Ovary (tissue), 7 donors: ENCODE measurements at regions not wholly inside any gene's neighbourhood (a gene's known extent, or its start where the extent isn't known, plus 50 kb on each side); places are given as distances from the start of the nearest gene placed in this dataset.

Source experiments
- DNase-seq, 5 donors: peaks; one replicate each; pipeline ENCODE4 v3.0.0-alpha.2; 2019 to 2020
- H3K27ac ChIP-seq, 2 donors: fragments of 200-600 bp; one replicate each; pipeline versions ENCODE4 v1.5.1 to v1.8.0; 2019 to 2022
- H3K27me3 ChIP-seq: fragments of 200-600 bp; one replicate; pipeline ENCODE4 v1.8.0; 2022
- H3K36me3 ChIP-seq: fragments of 200-600 bp; sonication (generic); one replicate; pipeline ENCODE4 v1.5.1; 2019
- H3K4me1 ChIP-seq: one replicate; pipeline ENCODE4 v1.8.1; 2013; ENCODE audit warnings: mild to moderate bottlenecking, moderate library complexity; ENCODE audit not compliant: insufficient read depth
- H3K4me3 ChIP-seq: fragments of 200-600 bp; sonication (generic); one replicate; pipeline ENCODE4 v1.5.1; 2017
- H3K9me3 ChIP-seq, 2 donors: fragments of 200-600 bp in 1 of 2; sonication (generic) in 1 of 2; one replicate each; pipeline versions ENCODE4 v1.5.1 to v1.8.1; 2013 to 2019; ENCODE audit warnings: mild to moderate bottlenecking in 1 of 2, moderate library complexity in 1 of 2
- EP300 ChIP-seq: sonication (generic); formaldehyde crosslinking; IDR thresholded peaks from one replicate; pipeline ENCODE4 v1.6.1; 2017; ENCODE audit warnings: antibody characterized with exemption
- POLR2A ChIP-seq: fragments of 450-650 bp; IDR thresholded peaks from one replicate; pipeline ENCODE4 v1.6.1; 2017; ENCODE audit warnings: antibody characterized with exemption, mild to moderate bottlenecking, moderate library complexity
- WGBS, 3 donors: extraction: QIAGEN DNeasy Blood & Tissue Kit in 1 of 3; methylation state at CpG; one replicate each; pipeline versions ENCODE4 v1.1.5 to v1.1.7; 2013 to 2017; 5-methylcytosine and 5-hydroxymethylcytosine counted together
- intact Hi-C, 4 donors: fragments of 100-400 bp; cut with DNase I; formaldehyde crosslinking; loops; one replicate each; pipeline versions ENCODE4 v1.11.0 to v1.15.1; 2022 to 2023
- TF ChIP-seq, protein P1 (sequence below), 3 donors: fragments of 450-650 bp in 2 of 3; fragments of 200-600 bp in 1 of 3; IDR thresholded peaks; one replicate each; pipeline versions ENCODE4 v1.5.1 to v1.8.0; 2016 to 2022; ENCODE audit warnings: antibody characterized with exemption in 3 of 3, mild to moderate bottlenecking in 1 of 3
- donor health status: DM: no; HTN: no; CAD: no; lungs with moderate emphysema.
- donor health status: DM: no; HTN: no; CAD: no.
- donor health status: Bipolar disorder and iron deficiency.
- donor health status: DM: no; HTN: no; CAD: no.
- donor health status: DM: yes; HTN: yes; CAD: no.

DNA sequence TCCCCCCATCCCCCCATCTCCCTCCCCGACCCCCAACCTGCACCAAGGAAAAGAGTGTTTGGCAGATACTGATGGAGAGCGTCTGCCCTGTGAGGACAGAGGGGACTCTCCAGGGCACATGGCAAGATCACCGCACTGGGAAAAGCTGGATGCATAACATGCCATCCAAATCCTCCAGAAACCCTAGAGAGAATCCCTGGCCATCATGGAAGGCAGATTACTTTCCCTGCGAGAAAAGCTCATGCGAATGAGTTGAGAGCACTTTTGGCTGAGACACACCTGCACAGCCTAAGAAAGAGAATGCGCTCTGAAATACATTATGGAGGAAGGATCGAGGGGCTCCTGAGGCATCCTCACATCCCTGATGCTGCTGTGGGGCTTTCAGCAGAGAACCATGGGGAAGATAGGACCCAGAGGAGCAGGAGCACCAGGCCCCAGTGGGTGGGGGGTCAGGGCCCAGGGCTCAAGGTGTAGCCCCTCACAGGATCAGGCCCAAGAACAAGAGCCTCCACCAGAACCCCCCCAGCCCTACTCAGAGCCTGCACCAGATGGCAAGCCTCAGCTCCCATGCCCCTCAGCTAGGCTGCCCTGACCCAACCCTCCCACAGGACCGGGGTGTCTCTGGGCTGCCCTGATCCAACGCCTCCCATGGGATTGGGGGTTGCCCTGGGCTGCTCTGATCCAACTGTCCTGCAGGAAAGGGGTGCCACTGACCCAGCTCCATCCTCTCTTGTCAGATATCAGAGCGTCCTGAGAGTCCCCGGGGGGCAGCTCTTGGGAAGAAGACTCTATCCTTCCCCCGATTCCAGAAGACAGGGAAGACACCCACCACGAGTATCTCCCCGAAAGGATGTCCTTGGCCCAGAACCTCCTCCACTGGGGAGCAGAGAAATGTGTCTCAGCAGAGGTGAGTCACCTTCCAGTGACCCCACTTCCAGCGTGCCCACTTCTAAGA, 153.4 kb downstream of the NDUFA10 start:
- Histone ChIP-seq H3K36me3 (no peaks in the 10 kb centered on the region), H3K4me3 (no peak overlapping the region), H3K27me3 (no peaks in the 10 kb centered on the region), H3K4me1 (no peaks in the 10 kb centered on the region), H3K27ac (no peak overlapping the region), H3K9me3 (no peaks in the 10 kb centered on the region)
- WGBS, 3 donors = 58 to 63% (median 60%) methylated on average over 13 to 15 of the region's 15 CpGs
- intact Hi-C loops = no loop called here
- TF ChIP-seq EP300 (no peak), POLR2A (no peak)
- TF ChIP-seq, protein P1, sequence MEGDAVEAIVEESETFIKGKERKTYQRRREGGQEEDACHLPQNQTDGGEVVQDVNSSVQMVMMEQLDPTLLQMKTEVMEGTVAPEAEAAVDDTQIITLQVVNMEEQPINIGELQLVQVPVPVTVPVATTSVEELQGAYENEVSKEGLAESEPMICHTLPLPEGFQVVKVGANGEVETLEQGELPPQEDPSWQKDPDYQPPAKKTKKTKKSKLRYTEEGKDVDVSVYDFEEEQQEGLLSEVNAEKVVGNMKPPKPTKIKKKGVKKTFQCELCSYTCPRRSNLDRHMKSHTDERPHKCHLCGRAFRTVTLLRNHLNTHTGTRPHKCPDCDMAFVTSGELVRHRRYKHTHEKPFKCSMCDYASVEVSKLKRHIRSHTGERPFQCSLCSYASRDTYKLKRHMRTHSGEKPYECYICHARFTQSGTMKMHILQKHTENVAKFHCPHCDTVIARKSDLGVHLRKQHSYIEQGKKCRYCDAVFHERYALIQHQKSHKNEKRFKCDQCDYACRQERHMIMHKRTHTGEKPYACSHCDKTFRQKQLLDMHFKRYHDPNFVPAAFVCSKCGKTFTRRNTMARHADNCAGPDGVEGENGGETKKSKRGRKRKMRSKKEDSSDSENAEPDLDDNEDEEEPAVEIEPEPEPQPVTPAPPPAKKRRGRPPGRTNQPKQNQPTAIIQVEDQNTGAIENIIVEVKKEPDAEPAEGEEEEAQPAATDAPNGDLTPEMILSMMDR (IDR thresholded peaks at IDR 0.05) = no peak
- no peak for DNase-seq

DNA sequence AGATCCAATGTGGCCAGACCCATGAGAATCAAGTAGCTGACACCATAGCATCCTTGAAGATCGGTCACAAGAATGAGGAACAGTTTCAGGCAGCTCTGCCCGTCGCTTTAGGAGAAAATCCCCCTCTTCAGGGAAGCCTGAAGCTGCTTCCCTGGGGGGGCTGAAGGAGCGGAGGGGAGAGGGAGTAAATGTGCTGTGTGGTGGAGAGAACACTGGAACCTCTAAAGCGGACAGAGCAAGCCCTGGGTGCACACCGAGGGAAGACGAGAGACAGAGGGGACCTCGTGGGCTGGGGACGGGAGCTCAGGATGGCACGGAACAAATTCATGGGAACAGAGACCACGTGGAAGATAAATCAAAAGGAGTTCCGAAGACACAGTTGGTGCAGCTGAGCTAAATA, 154.3 kb downstream of the NDUFA10 start:
- no peaks in the 10 kb centered on the region for H3K36me3 ChIP-seq
- no peak overlapping the region for H3K4me3 ChIP-seq
- intact Hi-C loops = no loop called here
- H3K9me3 ChIP-seq = no peaks in the 10 kb centered on the region
- DNase-seq = no peak
- no peak overlapping the region for H3K27ac ChIP-seq
- 66 to 75% (median 72%) methylated on average over 12 of the region's 12 CpGs for WGBS, 3 donors
- TF ChIP-seq POLR2A (no peak), EP300 (no peak)
- TF ChIP-seq, protein P1 (IDR thresholded peaks at IDR 0.05) = no peak
- no peaks in the 10 kb centered on the region for H3K4me1 ChIP-seq
- H3K27me3 ChIP-seq = no peaks in the 10 kb centered on the region

DNA sequence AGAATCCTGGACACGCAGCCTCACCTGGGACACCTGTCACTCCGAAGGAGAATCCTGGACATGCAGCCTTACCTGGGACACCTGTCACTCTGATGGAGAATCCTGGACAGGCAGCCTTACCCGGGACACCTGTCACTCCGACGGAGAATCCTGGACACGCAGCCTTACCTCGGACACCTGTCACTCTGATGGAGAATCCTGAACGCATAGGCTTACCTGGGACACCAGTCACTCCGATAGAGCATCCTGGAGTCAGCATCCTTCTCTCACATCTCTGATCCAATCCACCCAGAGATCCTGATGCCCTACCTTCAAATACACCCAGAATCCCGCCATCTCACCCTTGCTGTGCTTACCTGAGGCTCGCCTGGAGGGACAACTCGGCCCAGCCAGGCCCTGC, 154.9 kb downstream of the NDUFA10 start:
- H3K4me1 ChIP-seq = no peaks in the 10 kb centered on the region
- H3K9me3 ChIP-seq = no peaks in the 10 kb centered on the region
- TF ChIP-seq, protein P1 (IDR thresholded peaks at IDR 0.05) = no peak
- TF ChIP-seq POLR2A = no peak
- TF ChIP-seq EP300 = no peak
- H3K27ac ChIP-seq = no peak overlapping the region
- intact Hi-C loops = no loop called here
- DNase-seq = no peak
- 88 to 92% (median 91%) methylated on average over 12 of the region's 12 CpGs for WGBS, 3 donors
- no peak overlapping the region for H3K4me3 ChIP-seq
- H3K27me3 ChIP-seq = no peaks in the 10 kb centered on the region
- H3K36me3 ChIP-seq = no peaks in the 10 kb centered on the region

DNA sequence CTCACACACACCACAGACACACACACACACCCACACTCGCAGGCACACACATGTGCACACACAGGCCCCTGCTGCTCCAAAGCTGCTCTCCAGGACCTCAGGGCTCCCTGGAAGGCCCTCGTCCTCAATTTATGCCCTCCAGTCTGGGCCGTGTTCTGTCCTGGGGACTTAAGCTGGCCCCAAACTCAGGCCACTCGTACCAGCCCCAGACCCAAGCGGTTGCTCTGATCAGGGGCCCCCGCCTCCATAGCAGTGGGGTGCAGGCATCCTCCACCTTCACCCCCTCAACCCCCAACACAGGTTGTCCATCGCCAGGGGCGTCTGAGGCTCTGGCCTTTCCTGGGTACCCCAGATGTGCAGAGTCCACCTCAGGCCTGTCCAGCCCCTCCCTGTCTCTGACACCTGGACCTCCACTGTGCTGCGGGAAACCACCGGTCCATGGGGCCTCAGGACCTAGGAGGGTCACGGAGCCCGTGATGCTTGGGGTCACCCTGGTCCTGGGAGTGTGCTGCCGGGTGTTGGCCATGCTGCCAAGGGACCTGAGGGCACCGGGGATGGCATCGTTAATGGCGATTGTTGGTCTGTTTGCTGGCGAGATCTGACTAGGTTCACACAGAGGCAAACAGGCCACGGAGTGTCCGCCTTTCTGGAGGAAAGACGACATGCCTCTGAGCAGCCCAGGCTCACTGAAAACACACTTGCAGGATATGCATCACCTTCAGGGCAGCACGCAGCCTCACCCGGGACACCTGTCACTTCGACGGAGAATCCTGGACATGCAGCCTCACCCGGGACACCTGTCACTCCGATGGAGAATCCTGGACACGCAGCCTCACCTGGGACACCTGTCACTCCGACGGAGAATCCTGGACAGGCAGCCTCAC, 155.6 kb downstream of the NDUFA10 start:
- H3K4me1 ChIP-seq = no peaks in the 10 kb centered on the region
- H3K27ac ChIP-seq = no peak overlapping the region
- H3K4me3 ChIP-seq = no peak overlapping the region
- WGBS, 3 donors = 83 to 89% (median 88%) methylated on average over 29 of the region's 29 CpGs
- H3K9me3 ChIP-seq = no peaks in the 10 kb centered on the region
- TF ChIP-seq, protein P1 (IDR thresholded peaks at IDR 0.05) = no peak
- TF ChIP-seq EP300 (no peak), POLR2A (no peak)
- intact Hi-C loops = no loop called here
- no peaks in the 10 kb centered on the region for H3K36me3 ChIP-seq
- no peak for DNase-seq
- no peaks in the 10 kb centered on the region for H3K27me3 ChIP-seq
